Osteocyte (in vitro differentiated cells): ENCODE measurements at regions not wholly inside any gene's neighbourhood (a gene's known extent, or its start where the extent isn't known, plus 50 kb on each side); places are given as distances from the start of the nearest gene placed in this dataset.

Experiments used
- DNase-seq: peaks from one replicate; pipeline ENCODE4 v3.0.0; 2021; ENCODE audit warnings: mixed read lengths; ENCODE audit not compliant: unreplicated experiment; ENCODE audit errors: extremely low spot score
- H3K27ac Mint-ChIP-seq: one replicate; pipeline ENCODE4 v1.8.0; 2021; ENCODE audit warnings: mild to moderate bottlenecking, mixed read lengths; ENCODE audit not compliant: unreplicated experiment
- H3K27me3 Mint-ChIP-seq: one replicate; pipeline ENCODE4 v1.8.0; 2021; ENCODE audit warnings: mixed read lengths; ENCODE audit not compliant: unreplicated experiment
- H3K36me3 Mint-ChIP-seq: one replicate; pipeline ENCODE4 v1.8.0; 2021; ENCODE audit warnings: mixed read lengths; ENCODE audit not compliant: unreplicated experiment
- H3K4me1 Mint-ChIP-seq: one replicate; pipeline ENCODE4 v1.8.0; 2021; ENCODE audit warnings: mixed read lengths; ENCODE audit not compliant: unreplicated experiment
- H3K4me3 Mint-ChIP-seq: one replicate; pipeline ENCODE4 v1.8.0; 2021; ENCODE audit warnings: mild to moderate bottlenecking, moderate library complexity, mixed read lengths; ENCODE audit not compliant: unreplicated experiment
- H3K9me3 Mint-ChIP-seq: one replicate; pipeline ENCODE4 v1.8.0; 2021; ENCODE audit warnings: mixed read lengths; ENCODE audit not compliant: unreplicated experiment
- CTCF ChIP-seq: fragments of 200-600 bp; sonication (generic); IDR thresholded peaks from 2 replicates; pipeline ENCODE4 v1.5.0; 2021; ENCODE audit warnings: antibody characterized with exemption, mild to moderate bottlenecking, moderate library complexity

DNA sequence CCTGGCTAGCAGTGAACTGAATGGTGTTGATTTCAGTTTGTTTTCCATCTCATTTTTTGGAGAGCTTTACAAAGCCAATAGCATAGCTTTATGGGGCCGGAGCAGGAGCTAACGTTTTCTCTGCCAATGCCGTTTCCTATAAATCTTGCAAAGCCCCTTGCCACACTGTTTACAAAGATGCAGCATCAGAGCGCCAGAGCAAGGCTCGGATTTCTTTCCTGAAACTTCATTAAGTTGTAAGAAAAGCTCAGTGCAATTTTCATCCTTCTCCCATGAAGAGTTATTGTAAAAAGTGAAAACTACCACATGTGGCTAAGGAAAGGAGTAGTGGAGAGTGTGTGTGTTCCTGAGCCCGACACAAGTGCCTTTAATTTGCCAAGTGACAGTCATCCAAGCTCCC lies 178.2 kb upstream of the GDNF start:
- Mint-ChIP-seq H3K4me1 (no peaks in the 10 kb centered on the region), H3K36me3 (no peaks in the 10 kb centered on the region), H3K27me3 (peaks cover 30% of the 10 kb centered on the region), H3K9me3 (no peaks in the 10 kb centered on the region), H3K4me3 (no peak overlapping the region), H3K27ac (no peak overlapping the region)
- no peak for DNase-seq
- TF ChIP-seq CTCF, result no peak

DNA sequence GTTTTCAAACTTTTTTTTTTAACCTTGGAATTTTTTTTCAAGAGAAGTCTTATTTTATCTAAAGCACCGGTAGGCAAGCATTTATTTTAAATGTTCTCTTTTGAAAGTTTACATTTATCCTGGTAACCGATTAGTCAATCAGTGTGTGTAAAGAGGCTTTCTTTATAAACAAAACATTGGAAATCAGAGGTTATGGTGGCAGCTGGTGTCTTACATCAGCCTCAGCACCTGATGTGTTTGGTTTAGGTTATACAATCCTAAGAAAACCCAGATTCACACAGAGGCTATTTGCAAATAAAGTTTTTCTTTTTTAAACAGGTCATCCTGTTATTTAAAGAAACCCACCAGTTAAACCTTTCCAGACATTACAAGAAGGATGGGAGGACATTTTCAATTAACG lies 173.3 kb upstream of the GDNF start:
- Mint-ChIP-seq H3K27me3 (peaks cover 28% of the 10 kb centered on the region), H3K36me3 (no peaks in the 10 kb centered on the region), H3K4me1 (no peaks in the 10 kb centered on the region), H3K4me3 (no peak overlapping the region), H3K27ac (no peak overlapping the region), H3K9me3 (no peaks in the 10 kb centered on the region)
- TF ChIP-seq CTCF, result no peak
- DNase-seq, result no peak

DNA sequence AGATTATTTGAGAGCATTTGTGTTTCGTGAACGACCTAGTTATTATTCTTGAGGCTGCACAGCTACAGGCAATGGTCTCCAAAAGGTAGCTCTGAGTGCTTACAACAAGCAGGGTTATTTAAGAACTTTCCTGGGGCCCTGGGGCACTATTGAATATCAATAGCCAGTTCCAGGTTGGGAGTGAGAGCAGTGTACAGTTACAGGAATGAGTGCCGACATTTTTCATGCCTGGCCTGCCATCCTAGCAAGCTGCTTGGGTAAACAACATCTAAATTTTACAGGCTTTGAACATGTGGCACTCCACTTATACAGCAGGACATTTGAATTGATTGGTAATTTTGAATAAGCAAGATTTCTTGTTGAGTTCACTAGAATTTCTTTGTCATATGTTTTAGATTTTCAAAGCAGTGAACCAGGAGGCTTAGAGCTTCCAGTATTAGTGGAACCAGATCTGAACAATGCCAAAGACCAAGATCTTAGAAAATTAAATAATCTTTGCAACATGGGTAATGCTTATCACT lies 171.9 kb upstream of the GDNF start:
- H3K4me1 Mint-ChIP-seq, result no peaks in the 10 kb centered on the region

DNA sequence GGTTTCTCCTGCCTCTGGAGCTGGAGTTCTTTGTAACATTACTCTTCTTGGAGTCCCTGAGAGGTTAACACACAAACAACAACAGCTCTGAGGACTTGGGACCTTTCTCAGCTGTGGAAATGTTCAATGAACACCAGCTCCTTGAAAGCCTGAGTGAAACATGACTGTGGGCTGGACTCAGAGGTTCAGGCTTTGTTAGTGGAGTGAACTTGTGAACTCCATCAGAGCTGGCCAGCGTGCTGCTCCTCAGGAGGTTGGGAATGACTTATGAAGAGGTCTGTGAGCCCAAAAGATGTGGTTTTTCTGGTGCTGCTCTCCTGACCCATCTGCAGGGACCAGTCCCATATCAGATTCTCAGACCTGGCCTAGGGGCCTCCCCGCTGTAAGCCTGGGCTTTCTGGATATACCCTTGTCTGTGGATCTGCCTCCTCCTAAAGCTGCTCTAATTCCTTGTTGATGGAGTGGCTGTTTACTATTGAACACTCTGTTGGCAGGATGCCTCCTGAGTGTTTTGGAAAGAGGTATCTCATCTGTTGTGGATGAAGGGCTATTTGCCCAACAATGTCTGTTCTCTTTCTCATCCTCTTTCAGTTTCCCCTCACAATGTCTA lies 170.0 kb upstream of the GDNF start:
- Mint-ChIP-seq H3K27me3 (peaks cover 34% of the 10 kb centered on the region), H3K36me3 (no peaks in the 10 kb centered on the region), H3K9me3 (no peaks in the 10 kb centered on the region), H3K4me1 (no peaks in the 10 kb centered on the region), H3K4me3 (no peak overlapping the region), H3K27ac (no peak overlapping the region)
- DNase-seq, result no peak
- no peak for TF ChIP-seq CTCF

More for the DNA sequence above, 171.9 kb upstream of the GDNF start:
- no peak for DNase-seq
- H3K27me3 Mint-ChIP-seq, result peaks cover 30% of the 10 kb centered on the region
- H3K4me3 Mint-ChIP-seq, result no peak overlapping the region
- H3K27ac Mint-ChIP-seq, result no peak overlapping the region
- TF ChIP-seq CTCF, result no peak
- H3K9me3 Mint-ChIP-seq, result no peaks in the 10 kb centered on the region
- H3K36me3 Mint-ChIP-seq, result no peaks in the 10 kb centered on the region

GRCh38 chr5:38008198-38008597 lies 168.4 kb upstream of the GDNF start:
- Mint-ChIP-seq H3K4me1 (no peaks in the 10 kb centered on the region), H3K4me3 (no peak overlapping the region), H3K36me3 (no peaks in the 10 kb centered on the region), H3K9me3 (no peaks in the 10 kb centered on the region), H3K27me3 (peaks cover 22% of the 10 kb centered on the region), H3K27ac (no peak overlapping the region)
- no peak for DNase-seq
- no peak for TF ChIP-seq CTCF
